A673 (cell line): ENCODE measurements at regions not wholly inside any gene's neighbourhood (a gene's known extent, or its start where the extent isn't known, plus 50 kb on each side); places are given as distances from the start of the nearest gene placed in this dataset.

Source experiments
- BruUV-seq: library from RNA; stranded (reverse); fragments of 400-500 nt; replicated peaks from 2 replicates; lab custom pipeline; 2021; lab: Mats Ljungman, UMichigan
- CTCF ChIA-PET: fragments of 300-600 bp; sonication (Branson Sonifier 250); formaldehyde crosslinking; loops from one replicate; lab custom pipeline; 2022; ENCODE audit warnings: antibody characterized with exemption; lab: Charles Lee
- POLR2A ChIA-PET: fragments of 300-600 bp; sonication (Branson Sonifier 250); formaldehyde crosslinking; loops from one replicate; lab custom pipeline; 2022; ENCODE audit warnings: antibody characterized with exemption; ENCODE audit not compliant: low non-redundant PET; lab: Charles Lee
- DNase-seq: peaks from one replicate; pipeline ENCODE4 v3.0.0-alpha.2; 2015; ENCODE audit warnings: low spot score
- H3K27ac ChIP-seq: fragments of 200-600 bp; sonication (generic); 2 replicates; pipeline ENCODE4 v1.5.1; 2016; ENCODE audit warnings: mixed run types, low read depth, mild to moderate bottlenecking, mixed read lengths, antibody characterized with exemption, low read length; ENCODE audit not compliant: poor library complexity, severe bottlenecking
- H3K27me3 ChIP-seq: fragments of 200-600 bp; sonication (generic); replicated peaks from 2 replicates; pipeline ENCODE4 v1.6.1; 2017; ENCODE audit warnings: mixed run types, low read depth, mild to moderate bottlenecking, mixed read lengths, antibody characterized with exemption, low read length; ENCODE audit not compliant: insufficient read depth, poor library complexity
- H3K36me3 ChIP-seq: fragments of 200-600 bp; sonication (generic); 2 replicates; pipeline ENCODE4 v1.6.1; 2016; ENCODE audit warnings: mixed run types, mild to moderate bottlenecking, mixed read lengths, antibody characterized with exemption, low read length; ENCODE audit not compliant: insufficient read depth, poor library complexity, severe bottlenecking
- H3K4me1 ChIP-seq: fragments of 200-600 bp; sonication (generic); 2 replicates; pipeline ENCODE4 v1.6.1; 2017; ENCODE audit warnings: mixed run types, mild to moderate bottlenecking, mixed read lengths, antibody characterized with exemption, low read length; ENCODE audit not compliant: insufficient read depth, poor library complexity, severe bottlenecking
- H3K4me3 ChIP-seq: fragments of 200-600 bp; sonication (generic); 2 replicates; pipeline ENCODE4 v1.5.1; 2016; ENCODE audit warnings: low read depth, mixed run types, mild to moderate bottlenecking, mixed read lengths, low read length; ENCODE audit not compliant: poor library complexity, severe bottlenecking
- H3K9me3 ChIP-seq: fragments of 200-600 bp; sonication (generic); 2 replicates; pipeline ENCODE4 v1.6.1; 2016; ENCODE audit warnings: mixed run types, low read depth, mild to moderate bottlenecking, mixed read lengths, antibody characterized with exemption, low read length; ENCODE audit not compliant: poor library complexity, severe bottlenecking
- CTCF ChIP-seq: fragments of 300-800, 200-600 bp; sonication (generic); conservative IDR thresholded peaks from 2 replicates; pipeline ENCODE4 v1.5.1; 2017; ENCODE audit warnings: low read depth, mild to moderate bottlenecking, antibody characterized with exemption, low read length, moderate library complexity, mixed read lengths
- EZH2 ChIP-seq: fragments of 200-600 bp; sonication (generic); IDR thresholded peaks from 2 replicates; pipeline ENCODE4 v1.6.1; 2017; ENCODE audit warnings: borderline replicate concordance, low read depth, mild to moderate bottlenecking, mixed read lengths, antibody characterized with exemption, low read length; ENCODE audit not compliant: poor library complexity, severe bottlenecking
- intact Hi-C: fragments of 100-400 bp; cut with micrococcal nuclease; formaldehyde crosslinking; loops from one replicate; pipeline ENCODE4 v1.10.0; 2022; ENCODE audit not compliant: unreplicated experiment

GRCh38 chr10:31687663-31688482 is 240.8 kb downstream of the ARHGAP12 start:
- H3K36me3 ChIP-seq = no peaks in the 10 kb centered on the region
- H3K4me1 ChIP-seq = no peaks in the 10 kb centered on the region
- POLR2A ChIA-PET = no interaction called here
- no peaks in the 10 kb centered on the region for H3K27me3 ChIP-seq
- BruUV-seq = no TSS peak
- peaks cover 29% of the 10 kb centered on the region for H3K9me3 ChIP-seq
- H3K4me3 ChIP-seq = no peak overlapping the region
- TF ChIP-seq CTCF (no peak), EZH2 (no peak)
- DNase-seq = no peak
- no peak overlapping the region for H3K27ac ChIP-seq
- intact Hi-C loops = no loop called here
- CTCF ChIA-PET = no interaction called here

- no peak overlapping the region for H3K27ac ChIP-seq
- no peaks in the 10 kb centered on the region for H3K27me3 ChIP-seq
- H3K4me3 ChIP-seq = no peak overlapping the region
- no peak for DNase-seq
- peaks cover 35% of the 10 kb centered on the region for H3K9me3 ChIP-seq
- TF ChIP-seq EZH2 (no peak), CTCF (no peak)
- ChIA-PET CTCF (no interaction called here), POLR2A (no interaction called here)
- BruUV-seq = no TSS peak
- no peaks in the 10 kb centered on the region for H3K36me3 ChIP-seq
- intact Hi-C loops = no loop called here
- no peaks in the 10 kb centered on the region for H3K4me1 ChIP-seq
Observed at GRCh38 chr10:31686599-31686998, 242.0 kb downstream of the ARHGAP12 start.

- no peaks in the 10 kb centered on the region for H3K27me3 ChIP-seq
- ChIA-PET CTCF (no interaction called here), POLR2A (no interaction called here)
- no peaks in the 10 kb centered on the region for H3K4me1 ChIP-seq
- H3K36me3 ChIP-seq = no peaks in the 10 kb centered on the region
- peaks cover 23% of the 10 kb centered on the region for H3K9me3 ChIP-seq
- no peak overlapping the region for H3K4me3 ChIP-seq
- no TSS peak for BruUV-seq
- no peak for DNase-seq
- intact Hi-C loops = no loop called here
- TF ChIP-seq EZH2 (no peak), CTCF (no peak)
- no peak overlapping the region for H3K27ac ChIP-seq
Observed at GRCh38 chr10:31683682-31684081, 244.9 kb downstream of the ARHGAP12 start.
